ENCODE measurements at regions not wholly inside any gene's neighbourhood (a gene's known extent, or its start where the extent isn't known, plus 50 kb on each side); places are given as distances from the start of the nearest gene placed in this dataset.

GRCh38 chr2:150234787-150235446, 252.6 kb downstream of the RND3 start:
- Histone ChIP-seq H3K9me1 (ENCODE audit: control insufficient read depth, insufficient read depth, low read length) (no peaks in the 10 kb centered on the region), H3K4me1 (replicated peaks in 1 of 2; ENCODE audit: control insufficient read depth in 2 of 2, insufficient read depth in 2 of 2, low read length in 2 of 2) (no peaks in the 10 kb centered on the region), H3K27ac (ENCODE audit: extremely low read depth, low read depth, low read length) (no peak overlapping the region), H3K4me3 (no peak overlapping the region), H3K27me3 (ENCODE audit: control insufficient read depth in 2 of 2, insufficient read depth in 2 of 2, low read length in 2 of 2) (no peaks in the 10 kb centered on the region), H4K20me1 (replicated peaks; ENCODE audit: control insufficient read depth, insufficient read depth, low read length) (no peaks in the 10 kb centered on the region), H3K79me2 (ENCODE audit: control insufficient read depth, insufficient read depth, low read length) (no peaks in the 10 kb centered on the region), H3K36me3 (ENCODE audit: control insufficient read depth, insufficient read depth, low read length) (no peaks in the 10 kb centered on the region), H2AFZ (ENCODE audit: low read depth, low read length) (no peak overlapping the region), H3K9ac (ENCODE audit: insufficient read depth in 1 of 2, low read depth in 2 of 2, low read length in 2 of 2) (no peak overlapping the region), H3K4me2 (ENCODE audit: insufficient read depth, low read length) (no peak overlapping the region), H3K9me3 (replicated peaks; ENCODE audit: control insufficient read depth, insufficient read depth, low read depth, low read length) (no peaks in the 10 kb centered on the region)
- ChIA-PET CTCF (ENCODE audit: low intra/inter-chr PET ratio) (no interaction called here), POLR2A (no interaction called here)
- no peak for FAIRE-seq
- intact Hi-C loops (cut with micrococcal nuclease) (no loop called here), in situ Hi-C loops (cut with MboI) (no loop called here)
- no peak for ATAC-seq
- no TSS peak for BruUV-seq (replicated peaks)
- WGBS (ENCODE audit: insufficient coverage, low coverage, missing lambda C conversion rate): 2% methylated on average over 7 of the region's 7 CpGs
- DNase-seq (ENCODE audit: extremely low read depth in 1 of 4, low spot score in 3 of 4): no peak
- TF ChIP-seq LCOR (CRISPR knock-in tag; IDR thresholded peaks at IDR 0.05) (no peak), CAMTA2 (CRISPR knock-in tag; conservative IDR thresholded peaks at IDR 0.05) (no peak), DNMT1 (IDR thresholded peaks at IDR 0.05) (no peak), ZNF778 (CRISPR knock-in tag; IDR thresholded peaks at IDR 0.05) (no peak), ETV5 (CRISPR knock-in tag; IDR thresholded peaks at IDR 0.05; ENCODE audit: low read depth) (no peak), ZNF407 (IDR thresholded peaks at IDR 0.05; ENCODE audit: low read depth) (no peak), IRF2 (CRISPR knock-in tag; IDR thresholded peaks at IDR 0.05) (no peak), XRCC4 (IDR thresholded peaks at IDR 0.05; ENCODE audit: extremely low read depth, insufficient read depth, insufficient read length) (no peak), ESRRA (IDR thresholded peaks at IDR 0.05; ENCODE audit: borderline replicate concordance, low read depth) (no peak), CSDE1 (IDR thresholded peaks at IDR 0.05) (no peak), FOXK1 (CRISPR knock-in tag; IDR thresholded peaks at IDR 0.05; ENCODE audit: borderline replicate concordance) (no peak), RBM34 (IDR thresholded peaks at IDR 0.05; ENCODE audit: borderline replicate concordance, insufficient read depth, low read length) (no peak), ZNF512 (tag; IDR thresholded peaks at IDR 0.05) (no peak)

All from K562 (cell line).